H7 (cell line): ENCODE measurements at regions not wholly inside any gene's neighbourhood (a gene's known extent, or its start where the extent isn't known, plus 50 kb on each side); places are given as distances from the start of the nearest gene placed in this dataset.
"Not testable (repeated sequence)": the region's sequence is repeated elsewhere in the genome, so short reads cannot be mapped to it uniquely, and the experiment has no call there.

ENCODE experiments used
- DNase-seq: peaks from one replicate; pipeline ENCODE4 v3.0.0; 2012
- H3K27me3 ChIP-seq: 2 replicates; pipeline ENCODE4 v1.6.0; 2011; ENCODE audit warnings: mild to moderate bottlenecking, low read length; ENCODE audit not compliant: control insufficient read depth, insufficient read depth
- H3K36me3 ChIP-seq: replicated peaks from 2 replicates; pipeline ENCODE4 v1.5.1; 2011; ENCODE audit warnings: low read length; ENCODE audit not compliant: control insufficient read depth, insufficient read depth
- H3K4me3 ChIP-seq: 2 replicates; pipeline ENCODE4 v1.5.1; 2011; ENCODE audit warnings: low read depth, mild to moderate bottlenecking, control low read depth, low read length, moderate library complexity; ENCODE audit not compliant: insufficient read depth

GRCh38 chr7:149586646-149587645, 89.3 kb upstream of the ZNF746 start:
- no peak overlapping the region for H3K4me3 ChIP-seq
- DNase-seq, result no peak
- no peaks in the 10 kb centered on the region for H3K27me3 ChIP-seq
- H3K36me3 ChIP-seq, result peaks cover 7% of the 10 kb centered on the region

- no peak overlapping the region for H3K4me3 ChIP-seq
- H3K36me3 ChIP-seq, result peaks cover 7% of the 10 kb centered on the region
- DNase-seq, result no peak
- no peaks in the 10 kb centered on the region for H3K27me3 ChIP-seq
These were observed 86.9 kb upstream of the ZNF746 start for GRCh38 chr7:149584530-149584929.

- Histone ChIP-seq H3K4me3 (no peak overlapping the region), H3K36me3 (peaks cover 6% of the 10 kb centered on the region)
These were observed 86.4 kb upstream of the ZNF746 start for GRCh38 chr7:149584009-149584408.

GRCh38 chr7:149580328-149580727, 82.7 kb upstream of the ZNF746 start:
- Histone ChIP-seq H3K4me3 (no peak overlapping the region), H3K36me3 (peaks cover 1% of the 10 kb centered on the region), H3K27me3 (no peaks in the 10 kb centered on the region)
- no peak for DNase-seq

More at GRCh38 chr7:149584009-149584408, 86.4 kb upstream of the ZNF746 start:
- no peaks in the 10 kb centered on the region for H3K27me3 ChIP-seq
- no peak for DNase-seq

- not testable (repeated sequence) for H3K27me3 ChIP-seq, H3K36me3 ChIP-seq, DNase-seq, H3K4me3 ChIP-seq
These were observed 81.8 kb upstream of the ZNF746 start for GRCh38 chr7:149579365-149579764.

DNA sequence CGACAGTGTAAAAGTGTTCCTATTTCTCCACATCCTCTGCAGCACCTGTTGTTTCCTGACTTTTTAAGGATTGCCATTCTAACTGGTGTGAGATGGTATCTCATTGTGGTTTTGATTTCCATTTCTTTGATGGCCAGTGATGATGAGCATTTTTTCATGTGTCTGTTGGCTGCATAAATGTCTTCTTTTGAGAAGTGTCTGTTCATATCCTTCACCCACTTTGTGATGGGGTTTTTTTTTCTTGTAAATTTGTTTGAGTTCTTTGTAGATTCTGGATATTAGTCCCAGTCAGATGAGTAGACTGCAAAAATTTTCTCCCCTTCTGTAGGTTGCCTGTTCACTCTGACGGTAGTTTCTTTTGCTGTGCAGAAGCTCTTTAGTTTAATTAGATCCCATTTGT, 76.8 kb upstream of the ZNF746 start:
- not testable (repeated sequence) for H3K27me3 ChIP-seq, H3K4me3 ChIP-seq, H3K36me3 ChIP-seq, DNase-seq

DNA sequence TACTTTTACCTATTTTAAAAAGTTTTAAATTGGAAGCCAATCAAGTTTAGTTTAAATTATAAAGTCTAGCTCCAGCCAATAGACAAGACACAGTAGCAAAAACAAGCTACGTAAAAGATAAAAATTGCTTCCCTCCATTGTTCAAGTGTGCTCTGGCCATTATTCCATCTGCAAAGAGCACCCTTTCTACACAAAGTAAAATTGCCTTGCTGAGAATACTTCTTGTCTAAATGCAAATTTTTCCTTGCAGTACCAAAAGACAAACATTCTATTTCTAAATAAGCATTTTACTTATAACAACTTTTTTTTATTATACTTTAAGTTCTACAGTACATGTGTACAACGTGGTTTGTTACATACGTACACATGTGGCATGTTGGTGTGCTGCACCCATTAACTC, 75.9 kb upstream of the ZNF746 start:
- Histone ChIP-seq H3K4me3 (no peak overlapping the region), H3K27me3 (no peaks in the 10 kb centered on the region), H3K36me3 (no peaks in the 10 kb centered on the region)
- DNase-seq, result no peak

GRCh38 chr7:149572920-149573319, 75.3 kb upstream of the ZNF746 start:
- DNase-seq, H3K4me3 ChIP-seq, H3K36me3 ChIP-seq, H3K27me3 ChIP-seq: not testable (repeated sequence)

GRCh38 chr7:149570784-149571183, 73.2 kb upstream of the ZNF746 start:
- Histone ChIP-seq H3K4me3 (no peak overlapping the region), H3K27me3 (no peaks in the 10 kb centered on the region), H3K36me3 (no peaks in the 10 kb centered on the region)
- DNase-seq, result no peak

GRCh38 chr7:149569726-149570422, 72.3 kb upstream of the ZNF746 start:
- no peak overlapping the region for H3K4me3 ChIP-seq
- DNase-seq, result no peak

GRCh38 chr7:149569025-149569725, 71.6 kb upstream of the ZNF746 start:
- no peak overlapping the region for H3K4me3 ChIP-seq
- H3K27me3 ChIP-seq, result no peaks in the 10 kb centered on the region
- no peak for DNase-seq
- H3K36me3 ChIP-seq, result no peaks in the 10 kb centered on the region

More at GRCh38 chr7:149569726-149570422, 72.3 kb upstream of the ZNF746 start:
- Histone ChIP-seq H3K36me3 (no peaks in the 10 kb centered on the region), H3K27me3 (no peaks in the 10 kb centered on the region)

DNA sequence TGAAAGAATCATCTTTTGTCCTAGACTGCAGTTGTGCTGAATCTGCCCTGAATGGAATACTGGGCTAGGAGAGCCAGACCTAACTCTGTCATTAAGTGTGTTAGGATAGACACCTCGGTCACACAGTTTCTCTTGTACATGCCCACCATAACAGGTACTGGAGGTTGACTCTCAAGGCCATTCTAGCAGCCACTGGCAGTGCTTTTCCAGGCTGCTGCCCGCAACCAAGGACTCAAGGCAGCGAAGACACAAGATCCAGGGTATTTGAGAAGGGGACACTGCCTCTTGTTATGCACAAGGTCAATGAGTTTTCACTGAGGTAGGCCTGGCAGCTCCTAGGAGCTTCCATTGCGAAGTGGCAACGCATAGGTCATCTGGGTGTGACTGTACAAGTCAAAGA, 70.6 kb upstream of the ZNF746 start:
- H3K27me3 ChIP-seq, result no peaks in the 10 kb centered on the region
- no peak overlapping the region for H3K4me3 ChIP-seq
- no peaks in the 10 kb centered on the region for H3K36me3 ChIP-seq
- DNase-seq, result no peak

- Histone ChIP-seq H3K36me3 (no peaks in the 10 kb centered on the region), H3K27me3 (no peaks in the 10 kb centered on the region), H3K4me3 (no peak overlapping the region)
- DNase-seq, result no peak
These were observed 68.5 kb upstream of the ZNF746 start for GRCh38 chr7:149566103-149566502.

GRCh38 chr7:149565096-149565382, 67.4 kb upstream of the ZNF746 start:
- no peak overlapping the region for H3K4me3 ChIP-seq
- no peak for DNase-seq
- H3K36me3 ChIP-seq, result no peaks in the 10 kb centered on the region
- no peaks in the 10 kb centered on the region for H3K27me3 ChIP-seq
